Ovary (tissue), 3 donors: ENCODE measurements at regions not wholly inside any gene's neighbourhood (a gene's known extent, or its start where the extent isn't known, plus 50 kb on each side); places are given as distances from the start of the nearest gene placed in this dataset.

Experiments used
- CTCF ChIP-seq, 3 donors: fragments of 450-650 bp in 2 of 3; fragments of 200-600 bp in 1 of 3; IDR thresholded peaks; one replicate each; pipeline versions ENCODE4 v1.5.1 to v1.8.0; 2016 to 2022; ENCODE audit warnings: antibody characterized with exemption in 3 of 3, mild to moderate bottlenecking in 1 of 3
- EP300 ChIP-seq: sonication (generic); formaldehyde crosslinking; IDR thresholded peaks from one replicate; pipeline ENCODE4 v1.6.1; 2017; ENCODE audit warnings: antibody characterized with exemption
- POLR2A ChIP-seq: fragments of 450-650 bp; IDR thresholded peaks from one replicate; pipeline ENCODE4 v1.6.1; 2017; ENCODE audit warnings: antibody characterized with exemption, mild to moderate bottlenecking, moderate library complexity
- donor health status: DM: no; HTN: no; CAD: no.

- TF ChIP-seq CTCF (IDR thresholded peaks at IDR 0.05) (no peak), POLR2A (no peak), EP300 (no peak)
These were observed 64.7 kb upstream of the RFLNA start for GRCh38 chr12:124230117-124230757.
